ENCODE measurements at regions not wholly inside any gene's neighbourhood (a gene's known extent, or its start where the extent isn't known, plus 50 kb on each side); places are given as distances from the start of the nearest gene placed in this dataset.
A peak's percentile ranks its signal among the peaks of the same experiment; 100 is the strongest.

DNA sequence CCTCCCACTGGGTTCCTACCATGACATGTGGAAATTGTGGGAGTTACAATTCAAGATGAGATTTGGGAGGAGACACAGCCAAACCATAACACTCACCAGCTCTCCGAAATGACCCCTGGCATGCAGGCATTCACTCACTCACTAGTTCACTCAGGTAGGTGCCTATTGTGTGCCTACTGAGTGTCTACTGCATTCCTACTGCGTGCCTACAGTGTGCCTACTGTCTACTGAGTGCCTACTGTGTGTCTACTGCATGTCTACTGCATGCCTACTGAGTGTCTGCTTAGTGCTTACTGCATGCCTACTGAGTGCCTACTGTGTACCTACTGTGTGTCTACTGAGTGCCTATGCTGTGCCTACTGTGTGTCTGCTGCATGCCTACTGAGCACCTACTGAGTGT, 71.7 kb upstream of the FZD10 start:
- DNase-seq: no peak
- intact Hi-C loops (cut with DNase I): no loop called here

- intact Hi-C loops (cut with DNase I): no loop called here
Measured at GRCh38 chr12:130093380-130093779, 68.9 kb upstream of the FZD10 start.

DNA sequence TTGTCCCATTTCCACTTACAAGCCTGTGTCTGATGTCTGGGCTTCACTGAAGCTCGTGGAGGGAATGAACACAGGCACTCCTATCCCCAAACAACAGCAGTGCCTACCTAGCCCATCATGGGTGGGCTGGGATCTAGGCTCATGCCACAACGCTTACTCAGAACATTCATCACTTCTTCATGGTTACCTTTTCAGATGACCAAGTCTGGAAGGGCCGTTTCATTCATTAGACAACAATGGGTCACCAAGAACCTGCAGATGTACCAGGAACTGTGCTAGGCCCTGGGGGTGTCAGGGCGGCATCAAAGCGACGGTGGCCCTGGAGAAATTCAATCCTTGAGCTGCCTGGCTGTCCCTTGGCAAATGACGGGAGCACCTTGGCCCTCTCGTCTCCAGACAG, 64.9 kb upstream of the FZD10 start:
- no peak for DNase-seq
- intact Hi-C loops (cut with DNase I): no loop called here

More at GRCh38 chr12:130093380-130093779, 68.9 kb upstream of the FZD10 start:
- no peak for DNase-seq

GRCh38 chr12:130097798-130098255, 64.4 kb upstream of the FZD10 start:
- intact Hi-C loops (cut with DNase I): no loop called here
- no peak for DNase-seq

DNA sequence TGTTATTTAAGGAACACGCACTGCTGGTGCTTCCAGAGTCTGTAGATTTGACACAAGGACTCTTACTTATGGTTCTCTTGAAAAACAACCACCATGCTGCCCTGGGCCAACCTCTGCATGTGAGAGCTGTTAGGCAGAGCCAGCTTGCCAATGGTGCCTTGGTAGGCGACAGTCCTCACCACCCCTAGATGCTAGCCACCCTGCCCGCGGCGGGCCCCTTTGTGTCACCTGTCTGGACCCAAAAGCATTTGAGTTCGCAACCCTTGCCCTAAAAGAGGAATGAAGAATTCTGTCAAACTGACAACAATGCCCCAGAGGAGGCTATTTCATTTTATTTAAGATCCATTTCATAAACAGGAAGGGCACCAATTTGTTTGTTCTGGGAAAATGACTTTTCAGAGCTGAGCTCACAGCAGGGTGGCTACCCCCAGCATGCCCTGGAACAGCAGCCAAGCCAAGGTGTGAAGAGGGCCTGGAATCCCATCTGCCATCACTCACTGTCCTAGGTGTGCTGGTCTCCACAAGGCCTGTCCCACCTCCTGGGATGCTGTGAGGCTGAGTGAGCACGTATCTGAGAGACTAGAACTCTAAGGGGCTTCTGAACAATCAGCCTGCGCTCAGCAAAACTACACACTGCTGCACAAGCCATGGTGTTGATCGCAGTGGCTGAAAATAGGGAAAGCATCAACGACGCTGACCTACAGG, 63.8 kb upstream of the FZD10 start:
- DNase-seq: no peak
- intact Hi-C loops (cut with DNase I): no loop called here

GRCh38 chr12:130100634-130101362, 61.5 kb upstream of the FZD10 start:
- DNase-seq: no peak
- intact Hi-C loops (cut with DNase I): no loop called here

DNA sequence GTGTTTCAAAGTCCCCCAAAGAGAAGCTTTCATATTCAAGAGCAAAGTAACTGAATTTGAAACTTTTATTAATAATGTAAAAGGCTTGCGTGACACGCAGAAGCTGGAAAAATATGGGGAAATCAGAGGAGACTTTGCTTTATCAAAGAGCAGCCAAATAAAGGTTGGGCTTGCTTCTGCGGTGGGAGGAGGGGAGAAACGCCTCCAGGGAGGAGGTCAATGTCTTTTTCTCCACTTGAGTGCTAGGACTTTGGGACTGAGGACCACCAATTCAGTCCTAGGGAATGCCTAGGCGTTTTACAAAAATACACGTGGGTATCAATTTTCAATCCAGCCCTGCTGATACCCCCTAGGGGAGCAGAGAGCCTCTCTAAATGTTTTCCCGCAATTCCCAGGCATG, 60.9 kb upstream of the FZD10 start:
- intact Hi-C loops (cut with DNase I): no loop called here
- no peak for DNase-seq

DNA sequence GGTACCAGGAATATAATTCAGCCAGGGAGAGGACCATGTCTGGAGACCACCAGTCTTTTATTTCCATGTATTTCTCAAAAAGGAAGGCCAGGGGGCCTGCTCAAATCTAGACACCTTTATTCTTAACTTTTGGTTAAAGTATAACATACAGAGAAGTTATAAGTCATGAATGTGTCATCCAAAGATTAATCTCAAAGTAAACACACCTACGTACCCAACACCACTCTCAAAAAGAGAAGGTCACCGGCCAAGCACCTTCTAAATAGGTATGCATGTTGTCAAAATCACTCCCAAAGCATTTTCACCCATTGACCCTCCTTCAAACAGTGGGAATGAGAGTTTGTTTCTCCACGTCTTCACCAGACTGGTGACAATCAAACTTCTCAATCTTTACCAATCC, 60.0 kb upstream of the FZD10 start:
- no peak for DNase-seq
- intact Hi-C loops (cut with DNase I): no loop called here

- peak in 16 of 42 donors; percentile 9 to 46 (median 24) for DNase-seq
- intact Hi-C loops (cut with DNase I): no loop called here
Measured at GRCh38 chr12:130104571-130105106, 57.6 kb upstream of the FZD10 start.

- intact Hi-C loops (cut with DNase I): no loop called here
- no peak for DNase-seq
Measured at GRCh38 chr12:130109062-130109945, 53.0 kb upstream of the FZD10 start.

- DNase-seq: no peak
- intact Hi-C loops (cut with DNase I): no loop called here
Measured at GRCh38 chr12:130110914-130111313, 51.4 kb upstream of the FZD10 start.

DNA sequence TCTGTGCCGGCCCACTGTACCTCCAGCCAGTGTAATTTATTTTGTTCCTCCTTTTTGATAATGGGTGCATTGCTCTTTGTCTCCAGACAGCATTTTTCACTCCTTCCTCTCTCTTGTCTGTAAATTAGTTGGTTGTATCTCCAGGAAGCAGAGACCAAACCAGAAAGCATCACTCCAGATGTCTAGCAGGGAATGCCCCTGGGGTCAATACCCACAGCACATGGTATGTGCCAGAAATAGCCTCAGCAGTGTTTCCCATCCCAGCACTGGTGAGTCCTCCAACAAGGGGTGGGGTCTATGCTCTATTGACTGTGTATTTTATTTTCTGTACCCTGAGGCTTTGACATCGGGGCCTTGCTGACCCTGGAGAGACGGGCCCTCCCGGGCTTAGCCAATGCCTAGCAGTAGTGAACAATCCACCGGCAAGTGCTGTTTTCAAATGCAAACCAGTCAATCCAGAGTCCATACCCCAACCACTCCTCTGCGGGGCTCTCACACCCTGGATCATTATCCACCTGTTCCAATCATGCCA, 50.2 kb upstream of the FZD10 start:
- intact Hi-C loops (cut with DNase I): no loop called here

More for the DNA sequence above, 50.2 kb upstream of the FZD10 start:
- no peak for DNase-seq
